K562 (cell line): ENCODE measurements at regions not wholly inside any gene's neighbourhood (a gene's known extent, or its start where the extent isn't known, plus 50 kb on each side); places are given as distances from the start of the nearest gene placed in this dataset.
A peak's percentile ranks its signal among the peaks of the same experiment; 100 is the strongest.

Experiments used
- ATAC-seq: fragments of 200-7000 bp; cut with Tn5 transposase; 3 replicates; pipeline ENCODE4 v1.9.1; 2020; ENCODE audit warnings: moderate library complexity
- BruUV-seq: library from RNA; stranded (reverse); fragments of 400-500 nt; replicated peaks from 2 replicates; lab custom pipeline; 2021; lab: Mats Ljungman, UMichigan
- CTCF ChIA-PET: fragments of 300-600 bp; formaldehyde crosslinking; extraction: SDS; loops from one replicate; lab custom pipeline; 2021; ENCODE audit warnings: low intra/inter-chr PET ratio; lab: Yijun Ruan, JAX
- POLR2A ChIA-PET: fragments of 300-600, 350-650 bp; sonication (Branson Sonifier 250); formaldehyde crosslinking; extraction: SDS; loops from one replicate; lab custom pipeline; 2021; ENCODE audit warnings: antibody characterized with exemption, inconsistent platforms; lab: Yijun Ruan, JAX
- DNase-seq, 4 experiments: peaks; one replicate each; pipeline versions ENCODE4 v3.0.0 to v3.0.0-alpha.2; 2011 to 2018; ENCODE audit warnings: low spot score in 3 of 4, mixed read lengths in 3 of 4; ENCODE audit errors: extremely low read depth in 1 of 4
- FAIRE-seq: peaks from 2 replicates; lab custom pipeline; 2011; peaks lifted over from hg19 to GRCh38; lab: Jason Lieb, UNC
- H2AFZ ChIP-seq: 2 replicates; pipeline ENCODE4 v1.6.0; 2011; ENCODE audit warnings: low read depth, low read length, control low read depth, inconsistent platforms
- H3K27ac ChIP-seq: fragments of 200-600 bp; 3 replicates; pipeline ENCODE4 v1.8.0; 2011; ENCODE audit warnings: low read depth, mild to moderate bottlenecking, control low read depth, inconsistent platforms, low read length, moderate library complexity, mixed read lengths; ENCODE audit errors: extremely low read depth
- H3K27me3 ChIP-seq, 2 experiments: fragments of 300-600 bp in 1 of 2; 2 replicates in 1 of 2; 3 replicates in 1 of 2; pipeline versions ENCODE4 v1.6.0 to v1.8.0; 2011; ENCODE audit warnings: inconsistent platforms in 2 of 2, low read length in 2 of 2, mild to moderate bottlenecking in 1 of 2, mixed read lengths in 1 of 2, moderate library complexity in 1 of 2; ENCODE audit not compliant: control insufficient read depth in 2 of 2, insufficient read depth in 2 of 2
- H3K36me3 ChIP-seq: fragments of 300-600 bp; 3 replicates; pipeline ENCODE4 v1.8.0; 2011; ENCODE audit warnings: mild to moderate bottlenecking, low read length, inconsistent platforms; ENCODE audit not compliant: control insufficient read depth, insufficient read depth
- H3K4me1 ChIP-seq, 2 experiments: fragments of 200-600 bp in 1 of 2; replicated peaks in 1 of 2; 2 replicates in 1 of 2; 3 replicates in 1 of 2; pipeline versions ENCODE4 v1.5.1 to v1.8.0; 2011; ENCODE audit warnings: inconsistent platforms in 2 of 2, low read length in 2 of 2, mild to moderate bottlenecking in 1 of 2, mixed read lengths in 1 of 2, moderate library complexity in 1 of 2; ENCODE audit not compliant: control insufficient read depth in 2 of 2, insufficient read depth in 2 of 2
- H3K4me2 ChIP-seq: 2 replicates; pipeline ENCODE4 v1.6.1; 2011; ENCODE audit warnings: low read length, control low read depth, inconsistent platforms, mixed read lengths; ENCODE audit not compliant: insufficient read depth
- H3K4me3 ChIP-seq: fragments of 200-600 bp; sonication (generic), shearing (Covaris generic); 2 replicates; pipeline ENCODE4 v1.5.1; 2016; ENCODE audit warnings: control low read depth, inconsistent platforms
- H3K79me2 ChIP-seq: fragments of 200-600 bp; 3 replicates; pipeline ENCODE4 v1.8.0; 2011; ENCODE audit warnings: low read length, inconsistent platforms; ENCODE audit not compliant: control insufficient read depth, insufficient read depth
- H3K9ac ChIP-seq, 2 experiments: 2 replicates each; pipeline versions ENCODE4 v1.6.0 to v1.6.1; 2011; ENCODE audit warnings: low read depth in 2 of 2, low read length in 2 of 2, control low read depth in 1 of 2, inconsistent platforms in 1 of 2, mild to moderate bottlenecking in 1 of 2, mixed read lengths in 1 of 2; ENCODE audit not compliant: insufficient read depth in 1 of 2
- H3K9me1 ChIP-seq: one replicate; pipeline ENCODE4 v1.6.0; 2011; ENCODE audit warnings: inconsistent platforms, mild to moderate bottlenecking, low read length, moderate library complexity; ENCODE audit not compliant: control insufficient read depth, insufficient read depth
- H3K9me3 ChIP-seq: replicated peaks from 2 replicates; pipeline ENCODE4 v1.5.1; 2011; ENCODE audit warnings: low read depth, low read length, inconsistent platforms; ENCODE audit not compliant: control insufficient read depth, insufficient read depth
- H4K20me1 ChIP-seq: replicated peaks from 2 replicates; pipeline ENCODE4 v1.6.1; 2011; ENCODE audit warnings: low read length, inconsistent platforms, mixed read lengths; ENCODE audit not compliant: control insufficient read depth, insufficient read depth
- BRD9 ChIP-seq: fragments of 450-650 bp; IDR thresholded peaks from 2 replicates; pipeline ENCODE4 v1.6.1; 2018; ENCODE audit warnings: low read depth; ENCODE audit not compliant: partially characterized antibody
- FOSL1 ChIP-seq: fragments of 200-800 bp; sonication (Bioruptor generic); conservative IDR thresholded peaks from 2 replicates; pipeline ENCODE4 v1.6.1; 2016; ENCODE audit warnings: missing genetic modification characterization, missing compliant biosample characterization
- JUND ChIP-seq, 2 experiments: IDR thresholded peaks; 2 replicates in 1 of 2; 3 replicates in 1 of 2; pipeline ENCODE4 v1.6.1; 2011; ENCODE audit warnings: borderline replicate concordance in 2 of 2, low read depth in 2 of 2, low read length in 2 of 2, improper control_type of control experiment in 1 of 2, missing biosample characterization in 1 of 2, missing genetic modification characterization in 1 of 2, missing genetic modification reagents in 1 of 2
- MEF2D ChIP-seq: conservative IDR thresholded peaks from 2 replicates; pipeline ENCODE4 v1.6.1; 2016; ENCODE audit warnings: low read depth, missing genetic modification characterization, missing compliant biosample characterization
- NFATC3 ChIP-seq: fragments of 450-650 bp; IDR thresholded peaks from 2 replicates; pipeline ENCODE4 v1.6.1; 2017; ENCODE audit warnings: mild to moderate bottlenecking
- RBFOX2 ChIP-seq: fragments of 200-400 bp; formaldehyde crosslinking; IDR thresholded peaks from 2 replicates; pipeline ENCODE4 v1.6.1; 2017; ENCODE audit warnings: low read depth, mild to moderate bottlenecking, low read length, moderate library complexity
- SMC3 ChIP-seq: conservative IDR thresholded peaks from 2 replicates; pipeline ENCODE4 v1.6.1; 2011; ENCODE audit warnings: low read depth, low read length, improper control_type of control experiment; ENCODE audit not compliant: insufficient read depth
- SUPT5H ChIP-seq: fragments of 450-650 bp; IDR thresholded peaks from 2 replicates; pipeline ENCODE4 v1.6.1; 2016
- TEAD4 ChIP-seq, 2 experiments: sonication (generic) in 1 of 2; formaldehyde crosslinking in 1 of 2; IDR thresholded peaks; 2 replicates each; pipeline versions ENCODE4 v1.6.1 to v1.8.0; 2012 to 2022; ENCODE audit warnings: borderline replicate concordance in 1 of 2, inconsistent platforms in 1 of 2, low read length in 1 of 2, mild to moderate bottlenecking in 1 of 2, missing genetic modification reagents in 1 of 2
- WGBS: fragments of 100-300 bp; shearing (Covaris generic); methylation state at CpG from one replicate; pipeline ENCODE4 v1.1.6; 2016; ENCODE audit warnings: low coverage, mixed read lengths; ENCODE audit not compliant: insufficient coverage; ENCODE audit errors: missing lambda C conversion rate; 5-methylcytosine and 5-hydroxymethylcytosine counted together
- in situ Hi-C: fragments of 300-500 bp; cut with MboI; formaldehyde crosslinking; loops from 4 replicates; pipeline ENCODE4 v1.15.0; 2018; ENCODE audit warnings: inconsistent platforms, mixed read lengths
- intact Hi-C: fragments of 100-400 bp; cut with micrococcal nuclease; formaldehyde crosslinking; loops from 2 replicates; pipeline ENCODE4 v1.14.2; 2022
- TF ChIP-seq, protein P1 (sequence below): fragments of 250-450 bp; sonication (Bioruptor Pico); IDR thresholded peaks from 2 replicates; pipeline ENCODE4 v1.5.1; 2021; ENCODE audit warnings: mild to moderate bottlenecking
- TF ChIP-seq, protein P2 (sequence below): fragments of 450-650 bp; IDR thresholded peaks from 2 replicates; pipeline ENCODE4 v1.6.1; 2017; ENCODE audit warnings: antibody characterized with exemption, mild to moderate bottlenecking
- TF ChIP-seq, protein P3 (sequence below), 2 experiments: fragments of 450-650 bp in 1 of 2; sonication (generic) in 1 of 2; formaldehyde crosslinking in 1 of 2; IDR thresholded peaks in 1 of 2; conservative IDR thresholded peaks in 1 of 2; 2 replicates each; pipeline versions ENCODE4 v1.6.1 to v1.8.1; 2016 to 2023; ENCODE audit warnings: mild to moderate bottlenecking in 2 of 2, moderate library complexity in 2 of 2, inconsistent platforms in 1 of 2, missing genetic modification reagents in 1 of 2
- TF ChIP-seq, protein P4 (sequence below): sonication (generic); IDR thresholded peaks from 2 replicates; pipeline ENCODE4 v1.6.1; 2016

DNA sequence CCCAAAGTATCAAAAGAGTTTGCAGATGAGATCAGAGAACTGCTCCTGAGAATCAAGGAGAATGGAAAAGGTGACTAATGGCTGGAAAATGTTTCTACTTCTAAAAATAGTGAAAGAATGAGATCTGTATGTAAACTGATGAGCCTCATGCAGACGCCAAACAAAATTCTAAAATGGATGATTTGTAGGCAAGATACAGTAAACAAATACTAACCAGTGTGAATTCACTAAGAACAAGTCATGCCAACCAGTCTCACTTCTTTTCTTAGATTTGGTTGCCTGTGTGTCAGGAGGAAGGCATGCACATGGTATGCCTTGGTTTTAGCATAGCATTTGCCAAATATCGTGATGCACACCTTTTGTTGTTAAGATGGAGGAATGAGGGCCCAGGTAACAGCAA lies 94.9 kb upstream of the PIK3CG start:
- Histone ChIP-seq H3K9me1 (no peaks in the 10 kb centered on the region), H3K9me3 (no peaks in the 10 kb centered on the region), H3K36me3 (no peaks in the 10 kb centered on the region), H3K4me2 (no peak overlapping the region), H3K27me3 (no peaks in the 10 kb centered on the region), H3K79me2 (peaks cover 3% of the 10 kb centered on the region), H2AFZ (peak overlapping the region; percentile 53), H3K27ac (no peak overlapping the region), H3K4me3 (no peak overlapping the region), H4K20me1 (no peaks in the 10 kb centered on the region), H3K9ac (no peak overlapping the region), H3K4me1 (peaks cover 0 to 33% of the 10 kb centered on the region in 2 experiments; a peak in 4 of 5 replicates)
- TF ChIP-seq TEAD4 (IDR thresholded peaks at IDR 0.05; ENCODE audit: low read length) (no peak), TEAD4 (CRISPR knock-in tag; IDR thresholded peaks at IDR 0.05; ENCODE audit: borderline replicate concordance) (no peak), BRD9 (no peak), NFATC3 (peak; percentile 44; the same call in 1 of the 2 replicates), SUPT5H (no peak), JUND (IDR thresholded peaks at IDR 0.05; ENCODE audit: borderline replicate concordance, low read depth, low read length) (peak; percentile 39; the same call in 1 of the 2 replicates), JUND (tag; IDR thresholded peaks at IDR 0.05; ENCODE audit: borderline replicate concordance, low read depth, low read length) (no peak; the same call in 2 of the 3 replicates), FOSL1 (tag) (peak; percentile 42; the same call in 1 of the 2 replicates), SMC3 (no peak), MEF2D (tag) (peak; percentile 62), RBFOX2 (no peak)
- TF ChIP-seq, protein P1, sequence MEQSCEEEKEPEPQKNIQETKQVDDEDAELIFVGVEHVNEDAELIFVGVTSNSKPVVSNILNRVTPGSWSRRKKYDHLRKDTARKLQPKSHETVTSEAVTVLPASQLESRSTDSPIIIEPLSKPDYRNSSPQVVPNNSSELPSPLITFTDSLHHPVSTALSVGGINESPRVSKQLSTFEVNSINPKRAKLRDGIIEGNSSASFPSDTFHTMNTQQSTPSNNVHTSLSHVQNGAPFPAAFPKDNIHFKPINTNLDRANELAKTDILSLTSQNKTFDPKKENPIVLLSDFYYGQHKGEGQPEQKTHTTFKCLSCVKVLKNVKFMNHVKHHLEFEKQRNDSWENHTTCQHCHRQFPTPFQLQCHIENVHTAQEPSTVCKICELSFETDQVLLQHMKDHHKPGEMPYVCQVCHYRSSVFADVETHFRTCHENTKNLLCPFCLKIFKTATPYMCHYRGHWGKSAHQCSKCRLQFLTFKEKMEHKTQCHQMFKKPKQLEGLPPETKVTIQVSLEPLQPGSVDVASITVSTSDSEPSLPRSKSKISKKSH (CRISPR knock-in tag): no peak
- TF ChIP-seq, protein P2, sequence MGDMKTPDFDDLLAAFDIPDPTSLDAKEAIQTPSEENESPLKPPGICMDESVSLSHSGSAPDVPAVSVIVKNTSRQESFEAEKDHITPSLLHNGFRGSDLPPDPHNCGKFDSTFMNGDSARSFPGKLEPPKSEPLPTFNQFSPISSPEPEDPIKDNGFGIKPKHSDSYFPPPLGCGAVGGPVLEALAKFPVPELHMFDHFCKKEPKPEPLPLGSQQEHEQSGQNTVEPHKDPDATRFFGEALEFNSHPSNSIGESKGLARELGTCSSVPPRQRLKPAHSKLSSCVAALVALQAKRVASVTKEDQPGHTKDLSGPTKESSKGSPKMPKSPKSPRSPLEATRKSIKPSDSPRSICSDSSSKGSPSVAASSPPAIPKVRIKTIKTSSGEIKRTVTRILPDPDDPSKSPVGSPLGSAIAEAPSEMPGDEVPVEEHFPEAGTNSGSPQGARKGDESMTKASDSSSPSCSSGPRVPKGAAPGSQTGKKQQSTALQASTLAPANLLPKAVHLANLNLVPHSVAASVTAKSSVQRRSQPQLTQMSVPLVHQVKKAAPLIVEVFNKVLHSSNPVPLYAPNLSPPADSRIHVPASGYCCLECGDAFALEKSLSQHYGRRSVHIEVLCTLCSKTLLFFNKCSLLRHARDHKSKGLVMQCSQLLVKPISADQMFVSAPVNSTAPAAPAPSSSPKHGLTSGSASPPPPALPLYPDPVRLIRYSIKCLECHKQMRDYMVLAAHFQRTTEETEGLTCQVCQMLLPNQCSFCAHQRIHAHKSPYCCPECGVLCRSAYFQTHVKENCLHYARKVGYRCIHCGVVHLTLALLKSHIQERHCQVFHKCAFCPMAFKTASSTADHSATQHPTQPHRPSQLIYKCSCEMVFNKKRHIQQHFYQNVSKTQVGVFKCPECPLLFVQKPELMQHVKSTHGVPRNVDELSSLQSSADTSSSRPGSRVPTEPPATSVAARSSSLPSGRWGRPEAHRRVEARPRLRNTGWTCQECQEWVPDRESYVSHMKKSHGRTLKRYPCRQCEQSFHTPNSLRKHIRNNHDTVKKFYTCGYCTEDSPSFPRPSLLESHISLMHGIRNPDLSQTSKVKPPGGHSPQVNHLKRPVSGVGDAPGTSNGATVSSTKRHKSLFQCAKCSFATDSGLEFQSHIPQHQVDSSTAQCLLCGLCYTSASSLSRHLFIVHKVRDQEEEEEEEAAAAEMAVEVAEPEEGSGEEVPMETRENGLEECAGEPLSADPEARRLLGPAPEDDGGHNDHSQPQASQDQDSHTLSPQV: peak; percentile 51; the same call in 1 of the 2 replicates
- TF ChIP-seq, protein P3, sequence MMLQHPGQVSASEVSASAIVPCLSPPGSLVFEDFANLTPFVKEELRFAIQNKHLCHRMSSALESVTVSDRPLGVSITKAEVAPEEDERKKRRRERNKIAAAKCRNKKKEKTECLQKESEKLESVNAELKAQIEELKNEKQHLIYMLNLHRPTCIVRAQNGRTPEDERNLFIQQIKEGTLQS (IDR thresholded peaks at IDR 0.05): peak; percentile 32; the same call in 1 of the 2 replicates
- TF ChIP-seq, protein P3 (CRISPR knock-in tag; conservative IDR thresholded peaks at IDR 0.05): no peak
- TF ChIP-seq, protein P4, sequence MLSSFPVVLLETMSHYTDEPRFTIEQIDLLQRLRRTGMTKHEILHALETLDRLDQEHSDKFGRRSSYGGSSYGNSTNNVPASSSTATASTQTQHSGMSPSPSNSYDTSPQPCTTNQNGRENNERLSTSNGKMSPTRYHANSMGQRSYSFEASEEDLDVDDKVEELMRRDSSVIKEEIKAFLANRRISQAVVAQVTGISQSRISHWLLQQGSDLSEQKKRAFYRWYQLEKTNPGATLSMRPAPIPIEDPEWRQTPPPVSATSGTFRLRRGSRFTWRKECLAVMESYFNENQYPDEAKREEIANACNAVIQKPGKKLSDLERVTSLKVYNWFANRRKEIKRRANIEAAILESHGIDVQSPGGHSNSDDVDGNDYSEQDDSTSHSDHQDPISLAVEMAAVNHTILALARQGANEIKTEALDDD: peak; percentile 71
- DNase-seq: no peak
- ChIA-PET CTCF (no interaction called here), POLR2A (interaction anchor here (1.3 to 5.4 kb wide), 2 partner anchors 10 kb away, joined by 3 to 37 read pairs; no protein-coding TSS in a partner anchor)
- FAIRE-seq: no peak
- ATAC-seq: no peak
- intact Hi-C loops (loop anchor here (10.0 kb wide), 1 partner anchor 485 kb away; the partner anchor contains the start of gene NAMPT), in situ Hi-C loops (no loop called here)
- WGBS: 41% methylated on average over 2 of the region's 2 CpGs
- BruUV-seq: no TSS peak
